SU-DHL-6 (cell line): ENCODE measurements at regions not wholly inside any gene's neighbourhood (a gene's known extent, or its start where the extent isn't known, plus 50 kb on each side); places are given as distances from the start of the nearest gene placed in this dataset.

ENCODE experiments used
- H2AFZ ChIP-seq: fragments of 200-600 bp; sonication (generic); 2 replicates; pipeline ENCODE4 v1.6.1; 2014; ENCODE audit warnings: low read depth, mild to moderate bottlenecking, moderate library complexity, mixed read lengths, antibody characterized with exemption, low read length; ENCODE audit not compliant: severe bottlenecking
- H3F3A ChIP-seq: fragments of 200-600 bp; shearing (Covaris generic); 2 replicates; pipeline ENCODE4 v1.6.0; 2016; ENCODE audit warnings: antibody characterized with exemption, mild to moderate bottlenecking; ENCODE audit not compliant: insufficient read depth
- H3K27ac ChIP-seq: fragments of 200-600 bp; sonication (generic); 2 replicates; pipeline ENCODE4 v1.5.1; 2016; ENCODE audit warnings: low read depth, mild to moderate bottlenecking, low read length, moderate library complexity, mixed read lengths
- H3K27me3 ChIP-seq: fragments of 200-600 bp; sonication (generic), shearing (Covaris generic); 2 replicates; pipeline ENCODE4 v1.6.0; 2014; ENCODE audit warnings: mild to moderate bottlenecking, low read length
- H3K36me3 ChIP-seq: fragments of 200-600 bp; sonication (generic); 2 replicates; pipeline ENCODE4 v1.6.1; 2014; ENCODE audit warnings: mild to moderate bottlenecking, low read length, mixed read lengths
- H3K4me2 ChIP-seq: fragments of 300-600, 200-600 bp; shearing (Covaris generic), sonication (generic); 2 replicates; pipeline ENCODE4 v1.6.0; 2014; ENCODE audit warnings: low read length, low read depth, mild to moderate bottlenecking; ENCODE audit not compliant: poor library complexity, severe bottlenecking
- H3K4me3 ChIP-seq: fragments of 200-600 bp; sonication (generic); 2 replicates; pipeline ENCODE4 v1.5.1; 2014; ENCODE audit warnings: antibody characterized with exemption, low read length, mild to moderate bottlenecking, mixed read lengths; ENCODE audit not compliant: insufficient read depth, poor library complexity, severe bottlenecking
- H3K79me2 ChIP-seq: fragments of 200-600 bp; sonication (generic); 2 replicates; pipeline ENCODE4 v1.6.1; 2014; ENCODE audit warnings: mild to moderate bottlenecking, low read length, moderate library complexity; ENCODE audit not compliant: insufficient read depth
- H3K9ac ChIP-seq: fragments of 200-600 bp; sonication (generic); 2 replicates; pipeline ENCODE4 v1.7.0; 2014; ENCODE audit warnings: mild to moderate bottlenecking, low read length
- H3K9me2 ChIP-seq: fragments of 200-600 bp; sonication (generic); replicated peaks from 2 replicates; pipeline ENCODE4 v1.6.1; 2014; ENCODE audit warnings: low read length; ENCODE audit not compliant: insufficient read depth
- H3K9me3 ChIP-seq: fragments of 200-600 bp; sonication (generic); 2 replicates; pipeline ENCODE4 v1.6.1; 2014; ENCODE audit warnings: low read length, mixed read lengths; ENCODE audit not compliant: insufficient read depth
- H4K20me1 ChIP-seq: fragments of 200-600 bp; sonication (generic); 2 replicates; pipeline ENCODE4 v1.6.1; 2014; ENCODE audit warnings: low read depth, mild to moderate bottlenecking, antibody characterized with exemption, low read length, moderate library complexity, mixed read lengths
- EZH2phosphoT487 ChIP-seq: fragments of 200-600 bp; sonication (generic), shearing (Covaris generic); conservative IDR thresholded peaks from 2 replicates; pipeline ENCODE4 v1.6.1; 2018; ENCODE audit warnings: mild to moderate bottlenecking, antibody characterized with exemption, low read length, moderate library complexity, mixed read lengths
- TF ChIP-seq, protein P1 (sequence below): fragments of 200-600 bp; sonication (generic); IDR thresholded peaks from one replicate; pipeline ENCODE4 v1.5.1; 2017; ENCODE audit warnings: antibody characterized with exemption, mild to moderate bottlenecking, low read length, moderate library complexity; ENCODE audit not compliant: insufficient read depth, poor library complexity, severe bottlenecking

DNA sequence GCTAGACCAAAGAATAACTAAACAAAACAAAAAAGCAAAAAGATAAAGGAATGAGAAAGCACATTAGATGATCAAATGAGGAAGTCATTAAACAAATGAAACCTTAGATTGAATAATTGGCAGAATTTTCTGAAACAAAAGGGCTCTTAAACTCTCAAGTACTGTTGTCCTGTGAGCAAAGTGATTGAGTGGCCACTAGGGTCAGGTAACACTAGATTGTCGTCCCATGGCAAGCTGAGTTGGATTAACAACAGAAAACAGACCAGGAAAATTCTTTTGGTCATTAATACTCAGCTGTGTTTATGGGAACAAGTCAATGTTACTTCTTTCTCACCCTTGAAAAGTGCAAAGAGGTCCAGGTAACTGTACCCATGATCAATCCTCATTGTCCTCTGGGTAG is 81.6 kb upstream of the MRPS30 start:
- Histone ChIP-seq H3K79me2 (no peaks in the 10 kb centered on the region), H3K9ac (no peak overlapping the region), H3K4me3 (no peak overlapping the region), H2AFZ (no peak overlapping the region), H3K9me2 (no peaks in the 10 kb centered on the region), H3F3A (no peaks in the 10 kb centered on the region), H3K4me2 (no peak overlapping the region), H3K27ac (no peak overlapping the region), H3K27me3 (no peaks in the 10 kb centered on the region), H3K9me3 (no peaks in the 10 kb centered on the region), H3K36me3 (no peaks in the 10 kb centered on the region), H4K20me1 (no peaks in the 10 kb centered on the region)
- no peak for TF ChIP-seq EZH2phosphoT487
- TF ChIP-seq, protein P1, sequence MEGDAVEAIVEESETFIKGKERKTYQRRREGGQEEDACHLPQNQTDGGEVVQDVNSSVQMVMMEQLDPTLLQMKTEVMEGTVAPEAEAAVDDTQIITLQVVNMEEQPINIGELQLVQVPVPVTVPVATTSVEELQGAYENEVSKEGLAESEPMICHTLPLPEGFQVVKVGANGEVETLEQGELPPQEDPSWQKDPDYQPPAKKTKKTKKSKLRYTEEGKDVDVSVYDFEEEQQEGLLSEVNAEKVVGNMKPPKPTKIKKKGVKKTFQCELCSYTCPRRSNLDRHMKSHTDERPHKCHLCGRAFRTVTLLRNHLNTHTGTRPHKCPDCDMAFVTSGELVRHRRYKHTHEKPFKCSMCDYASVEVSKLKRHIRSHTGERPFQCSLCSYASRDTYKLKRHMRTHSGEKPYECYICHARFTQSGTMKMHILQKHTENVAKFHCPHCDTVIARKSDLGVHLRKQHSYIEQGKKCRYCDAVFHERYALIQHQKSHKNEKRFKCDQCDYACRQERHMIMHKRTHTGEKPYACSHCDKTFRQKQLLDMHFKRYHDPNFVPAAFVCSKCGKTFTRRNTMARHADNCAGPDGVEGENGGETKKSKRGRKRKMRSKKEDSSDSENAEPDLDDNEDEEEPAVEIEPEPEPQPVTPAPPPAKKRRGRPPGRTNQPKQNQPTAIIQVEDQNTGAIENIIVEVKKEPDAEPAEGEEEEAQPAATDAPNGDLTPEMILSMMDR: no peak

DNA sequence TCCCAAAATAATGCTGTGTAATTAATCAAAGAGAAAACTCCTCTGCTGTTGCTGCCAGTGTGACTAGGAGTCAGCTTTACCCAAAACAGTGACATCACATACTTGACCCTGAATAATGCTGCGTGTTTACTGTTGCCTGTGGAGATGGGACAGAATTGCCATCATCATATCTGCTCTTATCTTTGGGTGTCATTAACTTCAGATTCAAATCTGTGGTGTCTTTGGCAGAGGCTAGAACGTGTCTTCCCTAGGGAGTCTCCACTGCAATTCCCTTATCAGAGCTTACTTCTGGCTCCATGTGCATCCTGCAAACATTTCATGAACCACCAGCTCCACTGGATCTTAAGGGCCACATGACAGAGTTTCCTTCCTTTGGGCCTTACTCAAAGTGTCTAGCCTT is 88.9 kb upstream of the MRPS30 start:
- no peak overlapping the region for H3K27ac ChIP-seq
- no peaks in the 10 kb centered on the region for H4K20me1 ChIP-seq
- no peak overlapping the region for H3K9ac ChIP-seq
- H3K4me3 ChIP-seq: no peak overlapping the region
- H3K9me3 ChIP-seq: no peaks in the 10 kb centered on the region
- H2AFZ ChIP-seq: no peak overlapping the region
- no peaks in the 10 kb centered on the region for H3K27me3 ChIP-seq
- H3K36me3 ChIP-seq: no peaks in the 10 kb centered on the region
- H3K4me2 ChIP-seq: no peak overlapping the region
- no peaks in the 10 kb centered on the region for H3K9me2 ChIP-seq
- TF ChIP-seq EZH2phosphoT487: no peak
- no peaks in the 10 kb centered on the region for H3K79me2 ChIP-seq
- no peaks in the 10 kb centered on the region for H3F3A ChIP-seq

DNA sequence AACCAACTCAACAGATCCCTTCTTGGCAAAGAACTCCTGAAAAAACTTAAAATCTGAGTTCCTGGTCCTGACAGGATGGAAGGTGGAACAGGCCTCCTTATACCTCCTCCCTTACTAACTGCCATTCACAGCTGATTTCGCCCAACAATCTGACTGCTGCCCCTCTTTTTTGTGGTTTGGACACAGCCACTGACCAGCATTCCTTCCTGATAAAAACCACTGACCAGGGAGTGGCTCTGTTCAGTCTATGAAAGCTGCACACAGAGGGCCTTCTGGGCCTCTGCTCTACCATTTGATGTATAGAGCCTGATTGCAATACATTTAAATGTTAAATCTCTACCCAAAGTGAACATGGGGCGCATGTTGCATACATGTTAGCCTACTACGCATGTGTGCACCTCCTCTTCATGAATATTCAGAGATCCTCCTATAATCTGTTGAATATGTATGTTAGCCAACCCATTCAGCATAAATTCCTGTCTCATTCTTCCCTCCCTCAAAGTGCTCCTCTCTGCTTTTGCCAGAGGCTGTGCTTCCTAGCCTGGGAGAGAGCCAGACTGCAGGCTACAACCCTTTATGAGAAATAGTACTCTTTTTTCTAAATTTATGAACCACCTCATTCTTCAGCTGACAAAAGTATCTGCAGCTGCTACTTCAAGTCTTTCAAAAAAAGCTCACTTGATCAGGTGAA is 93.7 kb upstream of the MRPS30 start:
- Histone ChIP-seq H3K36me3 (no peaks in the 10 kb centered on the region), H3K79me2 (no peaks in the 10 kb centered on the region), H3K27ac (no peak overlapping the region), H3K4me3 (no peak overlapping the region), H3K4me2 (no peak overlapping the region), H3F3A (no peaks in the 10 kb centered on the region), H3K9me3 (no peaks in the 10 kb centered on the region), H2AFZ (no peak overlapping the region), H3K9ac (no peak overlapping the region), H3K27me3 (no peaks in the 10 kb centered on the region), H3K9me2 (no peaks in the 10 kb centered on the region), H4K20me1 (no peaks in the 10 kb centered on the region)
- no peak for TF ChIP-seq EZH2phosphoT487
- TF ChIP-seq, protein P1: no peak

DNA sequence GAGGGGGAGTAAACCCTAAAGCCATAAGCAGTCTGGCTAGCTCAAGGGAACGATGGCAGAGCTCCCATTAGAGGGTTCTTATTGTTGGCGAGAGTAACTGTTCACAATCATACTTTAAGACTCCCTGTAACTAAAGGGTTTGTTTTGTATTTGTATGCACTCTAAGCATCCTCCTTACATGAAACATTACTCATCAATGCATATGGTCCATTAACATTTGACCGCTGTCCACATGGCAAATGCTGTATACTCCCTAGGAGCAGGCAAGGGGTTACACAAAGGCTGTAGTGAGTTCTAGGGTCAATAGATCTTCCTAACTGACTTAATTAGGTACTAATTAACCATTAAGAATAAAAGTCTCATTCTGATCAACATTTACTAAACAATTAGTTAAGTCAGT is 95.3 kb upstream of the MRPS30 start:
- Histone ChIP-seq H3K36me3 (no peaks in the 10 kb centered on the region), H3K27ac (no peak overlapping the region), H4K20me1 (no peaks in the 10 kb centered on the region), H3K79me2 (no peaks in the 10 kb centered on the region), H3K9me2 (no peaks in the 10 kb centered on the region), H2AFZ (no peak overlapping the region), H3F3A (no peaks in the 10 kb centered on the region), H3K4me3 (no peak overlapping the region), H3K9me3 (no peaks in the 10 kb centered on the region), H3K4me2 (no peak overlapping the region), H3K27me3 (no peaks in the 10 kb centered on the region), H3K9ac (no peak overlapping the region)
- no peak for TF ChIP-seq EZH2phosphoT487
- TF ChIP-seq, protein P1: no peak
